GM23248 (cell line): ENCODE measurements at regions not wholly inside any gene's neighbourhood (a gene's known extent, or its start where the extent isn't known, plus 50 kb on each side); places are given as distances from the start of the nearest gene placed in this dataset.

Source experiments
- DNase-seq: peaks from one replicate; pipeline ENCODE4 v3.0.0-alpha.2; 2015
- H2AFZ ChIP-seq: fragments of 200-600 bp; sonication (generic); 2 replicates; pipeline ENCODE4 v1.6.1; 2016; ENCODE audit warnings: antibody characterized with exemption
- H3F3A ChIP-seq: fragments of 200-600 bp; sonication (generic); 2 replicates; pipeline ENCODE4 v1.6.1; 2016; ENCODE audit warnings: mild to moderate bottlenecking, antibody characterized with exemption, mixed run types; ENCODE audit not compliant: insufficient read depth
- H3K27ac ChIP-seq: fragments of 200-600 bp; sonication (generic); 2 replicates; pipeline ENCODE4 v1.5.1; 2016; ENCODE audit warnings: mild to moderate bottlenecking
- H3K27me3 ChIP-seq: fragments of 200-600 bp; sonication (generic); replicated peaks from 2 replicates; pipeline ENCODE4 v1.6.1; 2016; ENCODE audit warnings: mild to moderate bottlenecking; ENCODE audit not compliant: insufficient read depth
- H3K36me3 ChIP-seq: fragments of 200-600 bp; sonication (generic); 2 replicates; pipeline ENCODE4 v1.6.1; 2016; ENCODE audit warnings: low read depth, mild to moderate bottlenecking
- H3K4me1 ChIP-seq: fragments of 200-600 bp; sonication (generic); 2 replicates; pipeline ENCODE4 v1.6.1; 2016; ENCODE audit warnings: mild to moderate bottlenecking; ENCODE audit not compliant: insufficient read depth
- H3K4me2 ChIP-seq: fragments of 200-600 bp; sonication (generic); one replicate; pipeline ENCODE4 v1.6.1; 2016; ENCODE audit warnings: mild to moderate bottlenecking; ENCODE audit not compliant: unreplicated experiment
- H3K4me3 ChIP-seq: fragments of 200-600 bp; sonication (generic); 2 replicates; pipeline ENCODE4 v1.5.1; 2016; ENCODE audit warnings: mild to moderate bottlenecking
- H3K79me2 ChIP-seq: fragments of 200-600 bp; sonication (generic); 2 replicates; pipeline ENCODE4 v1.6.1; 2016; ENCODE audit warnings: mild to moderate bottlenecking; ENCODE audit not compliant: insufficient read depth
- H3K9ac ChIP-seq: fragments of 200-600 bp; sonication (generic); 2 replicates; pipeline ENCODE4 v1.6.1; 2016; ENCODE audit warnings: mild to moderate bottlenecking
- H3K9me2 ChIP-seq: fragments of 200-600 bp; sonication (generic); 2 replicates; pipeline ENCODE4 v1.6.1; 2016; ENCODE audit warnings: mixed run types, mild to moderate bottlenecking, moderate library complexity; ENCODE audit not compliant: insufficient read depth
- H3K9me3 ChIP-seq: fragments of 200-600 bp; sonication (generic); one replicate; pipeline ENCODE4 v1.6.1; 2017; ENCODE audit warnings: low read depth
- H4K20me1 ChIP-seq: fragments of 200-600 bp; sonication (generic); 2 replicates; pipeline ENCODE4 v1.6.0; 2016; ENCODE audit not compliant: insufficient read depth
- EZH2 ChIP-seq: fragments of 200-600 bp; sonication (generic); IDR thresholded peaks from 2 replicates; pipeline ENCODE4 v1.6.1; 2018; ENCODE audit warnings: antibody characterized with exemption, mild to moderate bottlenecking; ENCODE audit not compliant: insufficient read depth, poor library complexity, severe bottlenecking
- EZH2phosphoT487 ChIP-seq: fragments of 200-600 bp; sonication (generic); IDR thresholded peaks from 2 replicates; pipeline ENCODE4 v1.6.1; 2018; ENCODE audit warnings: antibody characterized with exemption, moderate library complexity, mild to moderate bottlenecking, low read depth; ENCODE audit not compliant: insufficient read depth
- WGBS, 2 experiments: methylation state at CpG; one replicate each; pipeline ENCODE4 v1.1.6; 2015 to 2017; ENCODE audit warnings: low lambda C conversion rate in 2 of 2, low coverage in 1 of 2; ENCODE audit errors: missing lambda C conversion rate in 2 of 2; 5-methylcytosine and 5-hydroxymethylcytosine counted together
- in situ Hi-C: fragments of 300-500 bp; cut with MboI; formaldehyde crosslinking; loops from 2 replicates; pipeline ENCODE4 v1.15.0; 2020

GRCh38 chr9:14413812-14414211 is 99.9 kb upstream of the NFIB start:
- H3K9ac ChIP-seq: no peak overlapping the region
- no peak for DNase-seq
- H3F3A ChIP-seq: no peaks in the 10 kb centered on the region
- WGBS, 2 experiments: 73% methylated on average over 6 of the region's 6 CpGs
- H3K4me1 ChIP-seq: 0 out of 2 replicates have a peak, but pooled peaks cover 3% of the 10 kb centered on the region
- in situ Hi-C loops: no loop called here
- H3K9me3 ChIP-seq: no peaks in the 10 kb centered on the region
- H3K9me2 ChIP-seq: no peaks in the 10 kb centered on the region
- no peaks in the 10 kb centered on the region for H4K20me1 ChIP-seq
- no peak overlapping the region for H2AFZ ChIP-seq
- no peaks in the 10 kb centered on the region for H3K36me3 ChIP-seq
- no peak overlapping the region for H3K4me2 ChIP-seq
- TF ChIP-seq EZH2phosphoT487: no peak
- TF ChIP-seq EZH2: no peak
- H3K27me3 ChIP-seq: peaks cover 81% of the 10 kb centered on the region
- no peak overlapping the region for H3K27ac ChIP-seq
- H3K79me2 ChIP-seq: no peaks in the 10 kb centered on the region
- H3K4me3 ChIP-seq: no peak overlapping the region

GRCh38 chr9:14412775-14413174 is 98.8 kb upstream of the NFIB start:
- Histone ChIP-seq H3K4me3 (no peak overlapping the region), H2AFZ (no peak overlapping the region), H3K4me1 (0 out of 2 replicates have a peak, but pooled peaks cover 3% of the 10 kb centered on the region), H3K36me3 (no peaks in the 10 kb centered on the region), H3K4me2 (no peak overlapping the region), H3K27me3 (peaks cover 81% of the 10 kb centered on the region), H3K9ac (no peak overlapping the region), H3F3A (no peaks in the 10 kb centered on the region), H3K9me3 (no peaks in the 10 kb centered on the region), H3K79me2 (no peaks in the 10 kb centered on the region), H3K9me2 (no peaks in the 10 kb centered on the region), H3K27ac (no peak overlapping the region), H4K20me1 (no peaks in the 10 kb centered on the region)
- in situ Hi-C loops: no loop called here
- no peak for DNase-seq
- 75 to 85% methylated on average over 2 of the region's 2 CpGs for WGBS, 2 experiments
- no peak for TF ChIP-seq EZH2
- TF ChIP-seq EZH2phosphoT487: no peak

GRCh38 chr9:14406463-14406862 is 92.5 kb upstream of the NFIB start:
- H3K4me1 ChIP-seq: no peaks in the 10 kb centered on the region
- no peaks in the 10 kb centered on the region for H3K9me2 ChIP-seq
- H3K36me3 ChIP-seq: no peaks in the 10 kb centered on the region
- no peak for DNase-seq
- no peak overlapping the region for H3K9ac ChIP-seq
- no peak overlapping the region for H2AFZ ChIP-seq
- H3K27ac ChIP-seq: no peak overlapping the region
- no peaks in the 10 kb centered on the region for H4K20me1 ChIP-seq
- 94% methylated on average over 2 of the region's 2 CpGs for WGBS, 2 experiments
- in situ Hi-C loops: no loop called here
- H3K27me3 ChIP-seq: peaks cover 96% of the 10 kb centered on the region
- no peaks in the 10 kb centered on the region for H3K79me2 ChIP-seq
- TF ChIP-seq EZH2phosphoT487 (no peak), EZH2 (no peak)
- no peak overlapping the region for H3K4me2 ChIP-seq
- H3F3A ChIP-seq: no peaks in the 10 kb centered on the region
- H3K4me3 ChIP-seq: no peak overlapping the region
- H3K9me3 ChIP-seq: no peaks in the 10 kb centered on the region

GRCh38 chr9:14405176-14405706 is 91.3 kb upstream of the NFIB start:
- 72 to 78% methylated on average over 3 of the region's 3 CpGs for whole genome bisulfite sequencing, 2 experiments

More at GRCh38 chr9:14405176-14405706, 91.3 kb upstream of the NFIB start:
- Histone ChIP-seq H3K9me2 (no peaks in the 10 kb centered on the region), H3K9ac (no peak overlapping the region), H3K36me3 (no peaks in the 10 kb centered on the region), H3K4me3 (no peak overlapping the region), H2AFZ (no peak overlapping the region), H3K27me3 (peaks cover 84% of the 10 kb centered on the region), H3K79me2 (no peaks in the 10 kb centered on the region), H3F3A (peaks cover 3% of the 10 kb centered on the region; the same call in 1 of the 2 replicates), H4K20me1 (no peaks in the 10 kb centered on the region), H3K4me2 (no peak overlapping the region), H3K9me3 (no peaks in the 10 kb centered on the region), H3K27ac (no peak overlapping the region), H3K4me1 (peaks cover 7% of the 10 kb centered on the region)
- in situ Hi-C loops: no loop called here
- no peak for DNase-seq
- TF ChIP-seq EZH2: no peak
- no peak for TF ChIP-seq EZH2phosphoT487
